ENCODE measurements at regions not wholly inside any gene's neighbourhood (a gene's known extent, or its start where the extent isn't known, plus 50 kb on each side); places are given as distances from the start of the nearest gene placed in this dataset.

- TF ChIP-seq YY1 (IDR thresholded peaks at IDR 0.05; ENCODE audit: insufficient read depth, insufficient read length) (no peak), SUZ12 (IDR thresholded peaks at IDR 0.05; ENCODE audit: extremely low read depth, insufficient read depth, insufficient read length) (no peak), ZNF274 (IDR thresholded peaks at IDR 0.05; ENCODE audit: low read depth, low read length) (no peak)
Measured at GRCh38 chr6:145352382-145353080, 382.8 kb downstream of the EPM2A start.

Data from NT2/D1 (cell line).